Raji (cell line): ENCODE measurements at regions not wholly inside any gene's neighbourhood (a gene's known extent, or its start where the extent isn't known, plus 50 kb on each side); places are given as distances from the start of the nearest gene placed in this dataset.

ENCODE experiments used
- POLR2A ChIP-seq: IDR thresholded peaks from 2 replicates; pipeline ENCODE4 v1.6.1; 2011; ENCODE audit warnings: low read depth, low read length, control low read depth; ENCODE audit not compliant: insufficient read depth

DNA sequence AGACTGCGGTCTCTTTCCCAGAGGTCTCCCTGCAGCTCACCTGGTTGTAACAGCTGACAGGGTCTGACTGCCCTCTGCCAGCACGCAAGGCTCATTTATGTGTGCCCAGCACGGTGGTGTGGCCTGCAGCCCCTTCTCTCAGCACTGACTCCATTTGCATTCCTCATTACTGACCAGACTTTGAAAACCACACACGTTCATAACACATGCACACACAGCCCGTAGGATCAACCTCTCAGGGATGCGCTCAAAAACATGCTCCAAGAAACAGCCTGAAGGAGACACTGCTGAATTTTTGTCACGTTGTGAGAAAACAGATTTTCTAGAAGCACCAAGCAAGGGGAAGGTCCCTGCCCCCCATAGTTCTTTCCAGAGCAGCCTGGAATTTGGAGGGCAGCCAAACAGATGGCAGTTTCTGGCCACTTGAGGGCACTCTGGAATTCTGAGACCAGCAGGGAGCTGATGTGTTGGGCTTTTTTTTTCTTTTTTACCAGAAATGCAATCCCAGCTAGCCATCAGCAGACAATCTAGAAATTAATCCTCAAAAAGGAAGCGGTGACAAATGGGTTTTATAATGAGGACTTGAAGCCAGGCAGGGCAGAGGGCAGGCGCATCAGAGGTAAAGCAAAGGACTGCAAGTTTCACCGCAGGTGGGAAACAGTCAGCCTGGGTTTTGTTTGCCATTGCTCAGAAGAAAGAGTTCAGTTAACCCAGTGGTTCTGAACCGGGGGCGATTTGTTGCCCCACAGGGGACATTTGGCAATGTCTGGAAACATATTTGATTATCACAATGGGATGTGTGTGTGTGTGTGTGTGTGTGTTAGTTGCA lies 170.5 kb upstream of the PROK2 start:
- no peak for TF ChIP-seq POLR2A

GRCh38 chr3:71951842-71952241 lies 166.9 kb upstream of the PROK2 start:
- no peak for TF ChIP-seq POLR2A

DNA sequence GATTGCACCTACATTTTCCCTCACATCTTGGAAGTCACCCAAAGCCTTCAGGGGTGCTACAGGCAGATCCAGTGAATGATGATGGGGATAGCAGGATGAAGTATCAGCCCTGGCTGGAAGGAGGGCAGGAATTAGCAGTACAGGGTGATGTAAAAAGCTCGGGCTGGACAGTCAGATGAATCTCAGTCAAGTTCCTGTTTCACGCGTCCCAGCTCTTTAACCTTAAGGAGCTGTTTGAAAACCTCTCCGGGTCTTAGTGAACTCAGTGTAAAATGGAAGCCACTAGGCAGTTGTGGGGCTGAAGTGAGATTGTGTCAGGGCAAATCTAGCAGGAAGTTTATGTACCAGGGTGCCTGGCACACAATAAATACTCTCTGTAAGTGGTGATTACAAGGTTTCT lies 166.4 kb upstream of the PROK2 start:
- no peak for TF ChIP-seq POLR2A

DNA sequence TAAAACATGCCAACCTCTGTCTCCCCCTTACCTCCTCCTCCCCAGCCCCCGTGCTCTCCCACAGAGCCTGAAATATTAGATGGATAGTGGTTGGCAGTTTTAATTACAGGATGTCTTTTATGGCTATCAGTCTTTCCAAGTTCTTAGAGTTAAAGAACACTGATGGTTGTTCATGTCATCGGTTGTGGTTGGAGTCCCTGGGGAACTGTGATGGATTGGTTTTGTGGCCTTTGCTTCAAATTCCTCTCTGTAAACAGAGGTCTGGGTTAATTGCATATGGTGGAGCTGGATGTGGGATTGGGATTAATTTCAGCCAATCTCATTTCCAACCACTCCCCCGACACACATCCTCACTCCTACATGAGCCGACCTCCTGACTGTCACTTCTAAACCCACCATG lies 164.5 kb upstream of the PROK2 start:
- no peak for TF ChIP-seq POLR2A

GRCh38 chr3:71944482-71945065 lies 159.6 kb upstream of the PROK2 start:
- TF ChIP-seq POLR2A: no peak

DNA sequence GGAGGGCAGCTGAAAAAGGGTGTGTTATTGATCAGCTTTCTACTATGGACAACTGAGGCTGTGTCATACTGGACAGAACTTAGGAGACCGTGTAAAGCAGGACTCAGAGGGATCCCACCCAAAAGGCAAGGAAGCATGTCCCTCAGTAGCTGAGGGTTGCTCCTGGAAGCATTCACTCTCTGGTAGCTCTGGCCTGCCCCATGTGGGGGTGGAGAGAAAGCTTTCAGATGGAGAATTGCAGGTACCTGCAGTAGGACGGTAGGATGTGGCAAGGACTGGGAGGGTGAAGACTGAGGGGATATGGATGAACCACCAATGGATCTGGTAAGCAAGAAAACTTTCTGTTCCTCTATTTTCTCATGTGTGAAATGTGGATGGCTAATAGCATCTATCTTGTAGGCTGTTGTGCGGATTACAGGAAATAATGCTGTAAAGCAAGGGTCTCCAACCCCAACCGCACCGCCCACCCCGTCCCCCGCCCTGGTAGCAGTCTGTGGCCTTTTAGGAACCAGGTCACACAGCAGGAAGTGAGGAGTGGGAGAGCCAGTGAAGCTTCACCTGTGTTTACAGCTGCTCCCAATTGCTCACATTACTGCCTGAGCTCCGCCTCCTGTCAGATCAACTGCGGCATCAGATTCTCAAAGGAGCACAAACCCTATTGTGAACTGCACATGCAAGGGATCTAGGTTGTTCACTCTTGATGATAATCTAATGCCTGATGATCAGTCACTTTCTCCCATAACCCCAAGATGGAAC lies 157.7 kb upstream of the PROK2 start:
- no peak for TF ChIP-seq POLR2A

GRCh38 chr3:71940486-71940885 lies 155.5 kb upstream of the PROK2 start:
- no peak for TF ChIP-seq POLR2A

GRCh38 chr3:71936681-71937080 lies 151.7 kb upstream of the PROK2 start:
- TF ChIP-seq POLR2A: no peak

GRCh38 chr3:71934520-71935270 lies 149.7 kb upstream of the PROK2 start:
- TF ChIP-seq POLR2A: no peak

- TF ChIP-seq POLR2A: no peak
Measured at GRCh38 chr3:71931922-71932321, 147.0 kb upstream of the PROK2 start.

DNA sequence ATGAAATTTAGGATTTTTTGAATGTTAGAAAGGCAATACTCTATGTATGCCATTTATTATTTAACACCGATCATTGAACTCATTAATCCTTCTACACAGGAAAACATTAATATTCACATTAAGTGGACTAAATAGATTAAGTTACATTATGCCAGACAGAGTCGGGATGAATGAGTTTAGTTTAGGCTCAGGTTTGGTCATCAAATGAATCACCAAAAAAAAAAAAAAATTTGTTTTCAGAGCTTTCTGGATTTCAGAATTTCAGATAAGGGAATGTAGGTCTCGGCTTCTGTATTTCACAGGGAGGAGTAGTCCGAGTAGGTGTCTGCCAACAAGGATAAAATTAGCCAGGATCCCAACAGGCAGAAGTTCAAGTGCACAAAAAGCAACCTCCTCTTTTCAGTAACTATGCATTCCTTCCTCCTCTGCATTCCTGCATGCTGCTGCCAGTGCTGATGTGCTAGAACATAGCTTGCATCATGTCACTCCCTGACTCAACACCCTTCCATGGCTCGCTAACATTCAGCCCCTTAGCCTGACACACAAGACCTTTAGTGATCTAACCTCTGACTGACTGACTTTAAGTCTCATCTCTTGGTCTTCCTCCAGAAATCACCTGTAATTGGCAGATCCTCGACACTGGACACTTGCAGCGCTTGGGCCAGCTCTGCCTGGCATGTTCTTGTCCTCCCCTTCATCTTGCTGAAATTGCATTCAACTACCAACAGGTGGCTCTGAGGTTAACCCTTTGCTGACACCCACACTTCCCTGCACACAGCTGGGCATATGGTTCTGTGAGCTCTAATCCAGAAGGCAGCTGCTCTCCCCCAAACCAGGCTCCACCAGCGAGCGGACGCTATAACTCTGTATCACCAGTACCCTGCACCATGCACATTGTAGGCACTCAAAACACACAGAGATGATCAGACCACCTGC lies 145.4 kb upstream of the PROK2 start:
- TF ChIP-seq POLR2A: no peak

- TF ChIP-seq POLR2A: no peak
Measured at GRCh38 chr3:71928212-71928611, 143.3 kb upstream of the PROK2 start.

GRCh38 chr3:71927505-71928066 lies 142.6 kb upstream of the PROK2 start:
- no peak for TF ChIP-seq POLR2A

- no peak for TF ChIP-seq POLR2A
Measured at GRCh38 chr3:71926616-71927015, 141.7 kb upstream of the PROK2 start.

DNA sequence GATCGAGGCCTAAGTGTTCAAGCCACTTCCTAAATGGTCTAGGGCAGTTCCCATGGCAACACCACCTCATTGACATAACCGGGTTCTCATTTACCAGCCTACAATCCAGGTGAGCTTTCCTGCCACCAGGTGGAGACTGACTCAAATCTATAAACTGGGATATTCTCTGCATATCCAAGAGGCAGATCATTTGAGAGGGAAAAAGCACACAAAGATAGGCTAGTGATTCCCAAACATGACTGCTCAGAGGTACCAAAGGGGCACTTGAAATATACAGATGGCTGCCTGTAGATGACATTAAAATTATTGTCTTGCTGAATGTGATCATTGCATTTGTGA lies 141.3 kb upstream of the PROK2 start:
- TF ChIP-seq POLR2A: no peak

DNA sequence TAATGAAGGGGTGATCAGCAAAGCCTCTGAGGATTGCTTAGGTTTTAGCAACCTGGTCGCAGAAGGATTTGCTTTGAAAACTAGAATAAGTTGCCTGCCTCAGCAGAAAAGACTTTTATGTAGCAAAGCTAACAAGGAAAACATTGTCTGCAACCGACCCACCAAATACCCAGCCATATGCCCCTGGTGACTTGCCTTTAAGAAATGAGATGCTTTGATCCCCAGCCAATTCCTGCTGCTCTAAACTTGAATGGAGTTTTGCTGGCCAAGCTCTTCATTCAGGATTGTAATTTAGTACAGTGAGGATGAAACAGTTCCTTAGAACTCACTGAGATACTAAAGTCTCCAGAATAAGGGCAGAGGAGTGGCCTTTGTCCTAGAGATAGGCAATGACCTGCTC lies 139.8 kb upstream of the PROK2 start:
- no peak for TF ChIP-seq POLR2A
